ENCODE measurements at regions not wholly inside any gene's neighbourhood (a gene's known extent, or its start where the extent isn't known, plus 50 kb on each side); places are given as distances from the start of the nearest gene placed in this dataset.

DNA sequence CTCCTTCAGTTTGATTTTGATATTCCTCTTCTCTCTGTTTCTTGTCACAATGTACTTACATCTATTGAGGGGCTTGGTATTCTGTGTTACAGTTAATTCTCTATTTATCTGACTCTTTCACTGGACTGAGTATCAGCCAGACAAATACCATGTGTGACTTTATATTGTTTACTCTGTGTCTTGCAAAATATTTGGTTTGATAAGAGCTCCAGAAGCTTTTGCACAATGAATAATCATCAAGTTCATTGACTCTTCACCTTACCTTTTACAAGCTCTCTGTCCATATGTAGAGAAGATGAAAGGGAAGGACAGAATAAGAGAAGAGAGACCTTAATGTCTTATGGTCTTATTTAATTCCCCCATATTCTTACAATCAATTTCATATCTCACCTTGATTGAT, 877.7 kb upstream of the CDH8 start:
- H3K36me3 ChIP-seq: no peaks in the 10 kb centered on the region
- H3K27ac ChIP-seq: no peak overlapping the region
- no peaks in the 10 kb centered on the region for H3K4me1 ChIP-seq (ENCODE audit: low read depth)
- H3K4me3 ChIP-seq: no peak overlapping the region
- no peaks in the 10 kb centered on the region for H3K9me3 ChIP-seq (ENCODE audit: low read depth)
- TF ChIP-seq, protein P1, sequence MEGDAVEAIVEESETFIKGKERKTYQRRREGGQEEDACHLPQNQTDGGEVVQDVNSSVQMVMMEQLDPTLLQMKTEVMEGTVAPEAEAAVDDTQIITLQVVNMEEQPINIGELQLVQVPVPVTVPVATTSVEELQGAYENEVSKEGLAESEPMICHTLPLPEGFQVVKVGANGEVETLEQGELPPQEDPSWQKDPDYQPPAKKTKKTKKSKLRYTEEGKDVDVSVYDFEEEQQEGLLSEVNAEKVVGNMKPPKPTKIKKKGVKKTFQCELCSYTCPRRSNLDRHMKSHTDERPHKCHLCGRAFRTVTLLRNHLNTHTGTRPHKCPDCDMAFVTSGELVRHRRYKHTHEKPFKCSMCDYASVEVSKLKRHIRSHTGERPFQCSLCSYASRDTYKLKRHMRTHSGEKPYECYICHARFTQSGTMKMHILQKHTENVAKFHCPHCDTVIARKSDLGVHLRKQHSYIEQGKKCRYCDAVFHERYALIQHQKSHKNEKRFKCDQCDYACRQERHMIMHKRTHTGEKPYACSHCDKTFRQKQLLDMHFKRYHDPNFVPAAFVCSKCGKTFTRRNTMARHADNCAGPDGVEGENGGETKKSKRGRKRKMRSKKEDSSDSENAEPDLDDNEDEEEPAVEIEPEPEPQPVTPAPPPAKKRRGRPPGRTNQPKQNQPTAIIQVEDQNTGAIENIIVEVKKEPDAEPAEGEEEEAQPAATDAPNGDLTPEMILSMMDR (IDR thresholded peaks at IDR 0.05; ENCODE audit: low read depth, low read length): no peak
- no peak for DNase-seq (ENCODE audit: low read depth in 1 of 2, low spot score in 1 of 2)
- H3K27me3 ChIP-seq: no peaks in the 10 kb centered on the region

DNA sequence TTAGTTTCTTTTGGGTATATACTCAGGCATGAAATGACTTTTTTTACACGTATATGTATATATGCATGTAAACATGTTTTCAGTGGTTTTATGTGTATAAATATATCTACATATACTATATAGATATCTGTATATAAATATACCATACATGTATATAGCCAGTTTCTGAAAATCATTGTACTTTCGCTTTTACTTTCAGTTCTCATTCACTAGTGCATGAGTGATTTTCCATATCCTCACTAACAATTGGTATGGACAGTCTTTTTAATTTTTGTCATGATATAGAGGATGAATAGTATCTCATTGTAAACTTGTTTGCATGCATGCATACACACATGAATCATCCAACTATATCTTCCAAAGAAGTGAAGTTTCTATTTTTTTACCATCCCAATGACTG, 877.1 kb upstream of the CDH8 start:
- Histone ChIP-seq H3K4me3 (no peak overlapping the region), H3K4me1 (ENCODE audit: low read depth) (no peaks in the 10 kb centered on the region), H3K9me3 (ENCODE audit: low read depth) (no peaks in the 10 kb centered on the region), H3K27ac (no peak overlapping the region), H3K27me3 (no peaks in the 10 kb centered on the region), H3K36me3 (no peaks in the 10 kb centered on the region)
- no peak for DNase-seq (ENCODE audit: low read depth in 1 of 2, low spot score in 1 of 2)
- TF ChIP-seq, protein P1 (IDR thresholded peaks at IDR 0.05; ENCODE audit: low read depth, low read length): no peak

DNA sequence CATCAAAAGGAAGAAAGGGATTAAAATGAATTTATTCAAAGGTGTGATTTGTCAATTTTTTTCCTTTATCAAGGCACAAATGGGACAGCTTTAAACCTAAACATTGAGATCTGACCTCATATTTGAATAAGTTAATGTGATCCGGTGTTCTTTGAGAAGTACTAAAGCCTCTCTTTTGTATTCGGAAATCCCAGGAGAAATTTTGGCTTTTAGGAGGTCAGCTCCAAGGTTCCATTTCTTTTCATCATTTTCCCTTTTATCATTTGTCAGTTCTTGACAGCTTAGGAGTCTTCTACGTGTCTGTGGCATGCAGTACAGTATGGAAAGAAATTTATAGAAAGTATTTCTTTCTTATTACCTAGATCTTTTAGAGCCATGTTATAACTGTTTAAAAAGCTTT, 873.4 kb upstream of the CDH8 start:
- DNase-seq (ENCODE audit: low read depth in 1 of 2, low spot score in 1 of 2): no peak
- no peaks in the 10 kb centered on the region for H3K27me3 ChIP-seq
- H3K4me1 ChIP-seq (ENCODE audit: low read depth): no peaks in the 10 kb centered on the region
- H3K36me3 ChIP-seq: no peaks in the 10 kb centered on the region
- no peak overlapping the region for H3K4me3 ChIP-seq
- no peaks in the 10 kb centered on the region for H3K9me3 ChIP-seq (ENCODE audit: low read depth)
- TF ChIP-seq, protein P1 (IDR thresholded peaks at IDR 0.05; ENCODE audit: low read depth, low read length): no peak
- H3K27ac ChIP-seq: no peak overlapping the region

DNA sequence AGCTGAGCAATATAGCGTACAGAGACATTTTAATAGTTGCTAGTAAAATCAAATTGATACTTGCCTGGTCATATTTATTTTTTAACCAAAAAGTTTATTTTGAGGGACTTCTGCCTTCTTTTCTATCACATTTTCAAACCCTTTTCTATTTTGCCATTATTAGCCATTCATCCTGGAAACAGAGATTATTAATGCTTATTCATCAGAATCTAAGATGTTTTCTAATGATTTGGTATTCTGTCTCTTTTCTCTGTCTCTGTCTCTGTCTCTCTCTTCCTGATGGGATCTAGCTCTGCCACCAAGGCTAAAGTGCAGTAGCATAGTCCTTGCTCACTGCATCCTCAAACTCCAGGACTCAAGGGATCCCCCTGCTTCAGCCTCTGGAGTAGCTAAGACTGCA, 871.3 kb upstream of the CDH8 start:
- DNase-seq (ENCODE audit: low read depth in 1 of 2, low spot score in 1 of 2): no peak
- TF ChIP-seq, protein P1 (IDR thresholded peaks at IDR 0.05; ENCODE audit: low read depth, low read length): no peak
- H3K27ac ChIP-seq: no peak overlapping the region

DNA sequence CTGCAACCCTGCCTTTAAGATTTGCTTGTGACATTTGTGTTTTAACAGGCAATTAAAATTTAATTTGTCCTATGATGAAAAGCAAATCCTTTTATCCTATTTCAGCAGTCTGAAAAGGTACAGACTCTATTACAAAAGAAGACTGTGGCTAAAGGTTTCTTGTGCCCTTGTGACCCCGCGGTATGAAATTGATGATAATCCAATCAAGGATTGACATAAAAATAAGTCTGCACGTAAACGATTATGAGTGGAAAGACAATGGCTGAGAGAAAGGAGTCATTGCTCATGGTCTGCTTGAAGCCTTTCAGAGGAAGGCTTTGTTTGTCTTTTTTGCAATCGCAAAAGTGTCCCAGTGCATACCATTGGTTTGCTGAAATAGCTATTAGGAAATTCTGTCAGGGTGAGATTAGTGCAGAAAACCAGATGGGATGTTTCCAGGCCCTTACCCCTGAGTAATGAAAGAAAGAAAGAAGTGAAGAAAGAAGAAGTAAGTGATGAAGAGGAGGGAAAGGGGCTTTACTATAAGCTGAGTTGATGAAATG, 867.8 kb upstream of the CDH8 start:
- Histone ChIP-seq H3K27me3 (no peaks in the 10 kb centered on the region), H3K9me3 (ENCODE audit: low read depth) (no peaks in the 10 kb centered on the region), H3K27ac (no peak overlapping the region), H3K4me1 (ENCODE audit: low read depth) (no peaks in the 10 kb centered on the region), H3K4me3 (no peak overlapping the region), H3K36me3 (no peaks in the 10 kb centered on the region)
- TF ChIP-seq, protein P1 (IDR thresholded peaks at IDR 0.05; ENCODE audit: low read depth, low read length): no peak
- no peak for DNase-seq (ENCODE audit: low read depth in 1 of 2, low spot score in 1 of 2)

More for the DNA sequence above, 871.3 kb upstream of the CDH8 start:
- H3K9me3 ChIP-seq (ENCODE audit: low read depth): no peaks in the 10 kb centered on the region
- H3K36me3 ChIP-seq: no peaks in the 10 kb centered on the region
- H3K4me3 ChIP-seq: no peak overlapping the region
- H3K4me1 ChIP-seq (ENCODE audit: low read depth): no peaks in the 10 kb centered on the region
- H3K27me3 ChIP-seq: no peaks in the 10 kb centered on the region

DNA sequence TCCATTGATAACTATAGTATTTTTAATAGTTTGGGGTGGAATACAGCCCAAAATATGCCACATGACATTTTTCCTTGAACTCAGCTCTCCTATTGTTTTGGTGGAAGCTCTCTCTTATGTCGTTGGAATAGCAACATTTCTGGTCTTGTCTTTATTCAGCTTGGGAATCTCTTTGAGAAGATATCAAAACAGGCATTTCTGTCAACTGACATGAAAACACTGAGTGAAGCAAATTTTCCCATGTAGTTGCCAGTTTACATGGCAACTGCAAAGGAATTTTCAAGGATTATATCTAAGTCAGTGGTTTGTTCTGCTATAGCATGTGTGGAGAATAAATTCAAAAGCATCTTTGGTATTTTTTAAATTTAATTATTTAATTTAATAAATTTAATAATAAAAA, 863.5 kb upstream of the CDH8 start:
- Histone ChIP-seq H3K4me1 (ENCODE audit: low read depth) (no peaks in the 10 kb centered on the region), H3K27ac (no peak overlapping the region), H3K4me3 (no peak overlapping the region), H3K27me3 (no peaks in the 10 kb centered on the region), H3K36me3 (no peaks in the 10 kb centered on the region), H3K9me3 (ENCODE audit: low read depth) (no peaks in the 10 kb centered on the region)
- no peak for DNase-seq (ENCODE audit: low read depth in 1 of 2, low spot score in 1 of 2)
- TF ChIP-seq, protein P1 (IDR thresholded peaks at IDR 0.05; ENCODE audit: low read depth, low read length): no peak

All from cardiac muscle cell (in vitro differentiated cells and primary cell).